NT2/D1 (cell line): ENCODE measurements at regions not wholly inside any gene's neighbourhood (a gene's known extent, or its start where the extent isn't known, plus 50 kb on each side); places are given as distances from the start of the nearest gene placed in this dataset.

ENCODE experiments used
- DNase-seq: peaks from one replicate; pipeline ENCODE4 v3.0.0-alpha.2; 2011; ENCODE audit warnings: low read depth, low spot score
- H3K27me3 ChIP-seq: 2 replicates; pipeline ENCODE4 v1.6.0; 2011; ENCODE audit warnings: mild to moderate bottlenecking; ENCODE audit not compliant: insufficient read length, insufficient read depth
- H3K36me3 ChIP-seq: 2 replicates; pipeline ENCODE4 v1.6.1; 2011; ENCODE audit warnings: mild to moderate bottlenecking, low read length, mixed read lengths; ENCODE audit not compliant: insufficient read depth, insufficient read length
- H3K4me1 ChIP-seq: 2 replicates; pipeline ENCODE4 v1.5.1; 2011; ENCODE audit not compliant: insufficient read depth, insufficient read length
- H3K4me3 ChIP-seq: 2 replicates; pipeline ENCODE4 v1.5.1; 2011; ENCODE audit warnings: low read depth; ENCODE audit not compliant: insufficient read length
- H3K9ac ChIP-seq: 2 replicates; pipeline ENCODE4 v1.6.0; 2011; ENCODE audit warnings: low read depth; ENCODE audit not compliant: insufficient read length
- H3K9me3 ChIP-seq: 2 replicates; pipeline ENCODE4 v1.5.1; 2011; ENCODE audit warnings: mild to moderate bottlenecking, low read length; ENCODE audit not compliant: insufficient read depth
- SUZ12 ChIP-seq: IDR thresholded peaks from 2 replicates; pipeline ENCODE4 v1.6.1; 2011; ENCODE audit not compliant: insufficient read length, insufficient read depth; ENCODE audit errors: extremely low read depth
- YY1 ChIP-seq: IDR thresholded peaks from 2 replicates; pipeline ENCODE4 v1.6.1; 2011; ENCODE audit not compliant: insufficient read length, insufficient read depth
- ZNF274 ChIP-seq: IDR thresholded peaks from 2 replicates; pipeline ENCODE4 v1.6.1; 2011; ENCODE audit warnings: mild to moderate bottlenecking, low read depth, low read length

DNA sequence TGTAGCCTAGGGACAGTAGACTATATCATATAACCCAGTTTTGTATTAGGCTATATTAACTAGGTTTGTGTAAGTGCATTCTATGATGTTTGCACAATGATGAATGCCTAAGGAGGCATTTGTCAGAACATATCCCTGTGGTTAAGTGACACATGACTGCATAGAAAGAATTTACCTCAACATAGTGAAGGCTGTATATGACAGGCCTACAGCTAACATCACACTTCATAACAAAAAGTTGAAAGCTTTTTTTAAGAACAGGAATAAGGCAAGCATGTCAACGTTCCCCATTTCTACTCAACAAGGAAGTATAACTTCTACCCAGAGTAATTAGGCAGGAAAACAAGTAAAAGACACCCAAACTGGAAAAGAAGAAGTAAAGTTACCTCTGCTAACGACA is 165.9 kb upstream of the NDST4 start:
- no peak for DNase-seq
- no peaks in the 10 kb centered on the region for H3K9me3 ChIP-seq
- TF ChIP-seq YY1 (no peak), SUZ12 (no peak), ZNF274 (no peak)
- no peaks in the 10 kb centered on the region for H3K4me1 ChIP-seq
- H3K9ac ChIP-seq = no peak overlapping the region
- H3K36me3 ChIP-seq = no peaks in the 10 kb centered on the region
- H3K27me3 ChIP-seq = no peaks in the 10 kb centered on the region
- no peak overlapping the region for H3K4me3 ChIP-seq

DNA sequence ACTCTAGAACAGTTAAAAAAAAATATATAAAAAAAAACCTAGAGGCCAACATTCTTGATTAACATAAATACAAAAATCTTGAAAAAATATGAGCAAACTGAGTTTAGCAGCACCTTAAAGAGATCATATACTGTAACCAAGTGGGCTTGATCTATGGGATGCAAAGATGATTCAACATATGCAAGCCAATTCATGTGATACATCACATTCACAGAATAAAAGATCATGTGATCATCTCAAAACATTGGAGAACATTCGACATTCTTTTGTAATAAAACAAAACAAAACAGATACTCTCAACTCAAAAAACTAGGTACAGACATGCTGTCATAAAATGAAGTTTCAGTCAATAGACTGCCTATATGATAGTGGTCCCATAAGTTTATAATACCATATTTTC is 165.4 kb upstream of the NDST4 start:
- no peak overlapping the region for H3K4me3 ChIP-seq
- H3K36me3 ChIP-seq = no peaks in the 10 kb centered on the region
- TF ChIP-seq ZNF274 (no peak), SUZ12 (no peak), YY1 (no peak)
- no peaks in the 10 kb centered on the region for H3K9me3 ChIP-seq
- H3K27me3 ChIP-seq = no peaks in the 10 kb centered on the region
- DNase-seq = no peak
- H3K9ac ChIP-seq = no peak overlapping the region
- H3K4me1 ChIP-seq = no peaks in the 10 kb centered on the region

DNA sequence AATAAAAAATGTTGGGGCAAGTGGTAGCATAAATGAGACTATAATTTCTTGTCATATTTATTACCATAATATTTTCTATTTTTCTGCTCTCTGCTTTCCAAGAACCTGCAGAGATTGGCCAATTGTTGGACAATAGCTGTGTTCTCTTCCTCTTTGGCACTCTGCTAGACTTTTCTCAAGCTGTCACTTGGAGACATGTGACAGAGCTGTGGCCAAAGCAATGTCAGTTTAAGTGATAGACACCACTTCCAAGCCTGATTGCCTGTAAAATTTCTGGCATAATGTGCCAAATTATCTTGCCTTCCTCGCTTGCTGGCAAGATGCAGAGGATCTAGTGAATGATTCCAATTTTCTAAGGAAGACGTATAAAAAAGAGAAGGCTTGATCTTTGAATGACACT is 162.2 kb upstream of the NDST4 start:
- Histone ChIP-seq H3K4me1 (no peaks in the 10 kb centered on the region), H3K9me3 (no peaks in the 10 kb centered on the region), H3K36me3 (no peaks in the 10 kb centered on the region), H3K27me3 (no peaks in the 10 kb centered on the region), H3K4me3 (no peak overlapping the region), H3K9ac (no peak overlapping the region)
- no peak for DNase-seq
- TF ChIP-seq SUZ12 = no peak
- TF ChIP-seq YY1 = no peak
- no peak for TF ChIP-seq ZNF274

DNA sequence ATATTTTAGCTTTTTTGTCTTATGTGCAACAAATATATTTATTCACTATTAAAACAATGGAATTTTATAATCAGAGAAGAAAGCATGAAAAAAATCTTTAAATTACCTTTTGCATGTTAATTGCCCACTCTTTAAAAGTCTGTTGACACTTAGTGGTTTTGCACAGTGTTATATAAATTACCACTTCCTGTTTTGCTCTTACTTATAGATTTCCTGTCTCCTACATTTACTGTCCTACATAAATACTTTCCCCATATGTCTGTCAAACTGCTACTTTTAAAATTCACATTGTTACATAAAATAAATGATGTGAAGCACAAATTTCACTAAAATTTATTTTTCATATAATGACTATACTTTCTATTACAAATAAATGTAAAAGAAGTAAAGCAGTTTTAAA is 161.1 kb upstream of the NDST4 start:
- Histone ChIP-seq H3K4me3 (no peak overlapping the region), H3K36me3 (no peaks in the 10 kb centered on the region), H3K27me3 (no peaks in the 10 kb centered on the region), H3K4me1 (no peaks in the 10 kb centered on the region), H3K9me3 (no peaks in the 10 kb centered on the region), H3K9ac (no peak overlapping the region)
- TF ChIP-seq ZNF274 (no peak), YY1 (no peak), SUZ12 (no peak)
- DNase-seq = no peak

DNA sequence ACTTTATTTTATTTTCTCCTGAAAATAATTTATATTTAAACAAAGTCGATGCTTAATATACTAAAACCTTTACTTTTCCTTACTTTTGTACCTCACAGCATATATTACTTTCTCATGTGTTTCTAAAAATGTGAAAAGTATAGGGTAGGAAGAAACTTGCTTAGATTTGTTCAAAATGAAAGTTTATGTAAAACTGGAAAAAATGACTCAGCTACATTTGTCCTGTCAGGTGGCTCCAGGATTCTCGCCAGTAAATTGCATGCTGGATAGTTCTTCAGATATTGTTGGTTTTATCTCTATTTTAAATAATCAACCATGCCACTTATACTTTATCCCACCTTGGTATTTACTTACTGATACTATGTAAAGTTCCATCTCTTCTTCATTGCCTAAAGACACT is 159.2 kb upstream of the NDST4 start:
- no peak for DNase-seq
- Histone ChIP-seq H3K36me3 (no peaks in the 10 kb centered on the region), H3K9ac (no peak overlapping the region), H3K4me1 (no peaks in the 10 kb centered on the region), H3K4me3 (no peak overlapping the region), H3K9me3 (no peaks in the 10 kb centered on the region), H3K27me3 (no peaks in the 10 kb centered on the region)
- TF ChIP-seq YY1 (no peak), SUZ12 (no peak), ZNF274 (no peak)

DNA sequence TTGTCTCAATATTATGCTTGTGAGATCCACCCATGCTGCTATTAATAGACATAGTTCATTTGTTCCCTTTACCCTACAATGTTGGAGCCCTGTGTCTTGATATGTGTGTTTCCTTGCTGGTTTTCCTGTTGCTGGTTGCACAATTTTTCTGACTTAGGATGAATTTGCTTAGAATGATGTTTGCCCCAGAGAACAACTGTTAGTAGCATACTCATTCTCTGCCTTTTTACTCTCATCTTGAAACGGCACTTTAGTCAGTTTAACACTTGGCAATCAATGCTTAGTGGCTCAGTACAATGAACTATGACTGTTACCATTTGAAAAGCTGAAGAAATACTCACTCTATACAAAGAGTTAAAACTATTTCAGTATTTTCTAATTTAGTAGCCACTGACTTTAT is 158.8 kb upstream of the NDST4 start:
- H3K27me3 ChIP-seq = no peaks in the 10 kb centered on the region
- DNase-seq = no peak
- H3K9me3 ChIP-seq = no peaks in the 10 kb centered on the region
- H3K4me3 ChIP-seq = no peak overlapping the region
- H3K36me3 ChIP-seq = no peaks in the 10 kb centered on the region
- no peaks in the 10 kb centered on the region for H3K4me1 ChIP-seq
- TF ChIP-seq YY1 (no peak), SUZ12 (no peak), ZNF274 (no peak)
- H3K9ac ChIP-seq = no peak overlapping the region

DNA sequence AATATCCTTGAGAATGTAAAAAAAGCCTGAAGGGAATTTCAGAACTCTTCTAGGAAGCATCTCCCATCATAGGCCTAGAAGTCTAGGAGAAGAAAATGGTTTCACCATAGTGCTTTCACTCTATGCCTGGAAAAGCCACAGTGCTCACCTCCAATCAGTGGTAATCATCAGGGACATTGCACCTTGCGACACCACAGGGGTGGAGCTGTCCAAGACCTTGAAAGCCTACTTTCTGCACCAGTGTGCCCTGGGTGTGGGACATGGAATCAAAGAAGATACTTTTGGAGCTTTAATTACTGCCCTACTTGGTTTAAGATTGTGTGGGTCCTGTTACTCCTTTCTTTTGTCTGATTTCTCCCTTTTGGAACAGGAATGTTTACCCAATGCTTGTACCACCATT is 146.8 kb upstream of the NDST4 start:
- no peak overlapping the region for H3K4me3 ChIP-seq
- H3K4me1 ChIP-seq = no peaks in the 10 kb centered on the region
- TF ChIP-seq SUZ12 (no peak), ZNF274 (no peak), YY1 (no peak)
- H3K36me3 ChIP-seq = no peaks in the 10 kb centered on the region
- H3K27me3 ChIP-seq = no peaks in the 10 kb centered on the region
- H3K9me3 ChIP-seq = no peaks in the 10 kb centered on the region
- no peak for DNase-seq
- no peak overlapping the region for H3K9ac ChIP-seq

DNA sequence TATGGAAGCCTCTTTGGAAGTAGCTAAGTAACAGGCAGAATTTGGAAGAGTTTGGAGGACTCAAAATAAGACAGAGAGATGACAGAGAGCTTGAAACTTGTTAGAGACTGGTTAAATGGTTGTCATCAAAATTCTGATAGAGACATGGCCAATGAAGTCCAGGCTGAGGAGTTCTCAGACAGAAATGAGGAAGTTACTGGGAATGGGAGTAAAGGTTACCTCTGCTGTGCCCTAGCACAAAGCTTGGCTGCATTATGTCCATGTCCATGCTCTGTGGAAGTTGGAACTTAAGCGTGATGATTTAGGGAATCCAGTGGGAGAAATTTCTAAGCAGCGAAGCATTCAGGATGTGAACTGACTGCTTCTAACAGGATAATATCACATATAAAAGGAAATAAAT is 146.2 kb upstream of the NDST4 start:
- H3K4me3 ChIP-seq = no peak overlapping the region
- H3K4me1 ChIP-seq = no peaks in the 10 kb centered on the region
- DNase-seq = no peak
- no peaks in the 10 kb centered on the region for H3K36me3 ChIP-seq
- TF ChIP-seq YY1 (no peak), SUZ12 (no peak), ZNF274 (no peak)
- H3K9me3 ChIP-seq = no peaks in the 10 kb centered on the region
- no peaks in the 10 kb centered on the region for H3K27me3 ChIP-seq
- no peak overlapping the region for H3K9ac ChIP-seq
